LNCAP (cell line): ENCODE measurements at regions not wholly inside any gene's neighbourhood (a gene's known extent, or its start where the extent isn't known, plus 50 kb on each side); places are given as distances from the start of the nearest gene placed in this dataset.

Experiments
- CTCF ChIP-seq: fragments of 450-650 bp; IDR thresholded peaks from 2 replicates; pipeline ENCODE4 v1.5.1; 2017; ENCODE audit warnings: mild to moderate bottlenecking

DNA sequence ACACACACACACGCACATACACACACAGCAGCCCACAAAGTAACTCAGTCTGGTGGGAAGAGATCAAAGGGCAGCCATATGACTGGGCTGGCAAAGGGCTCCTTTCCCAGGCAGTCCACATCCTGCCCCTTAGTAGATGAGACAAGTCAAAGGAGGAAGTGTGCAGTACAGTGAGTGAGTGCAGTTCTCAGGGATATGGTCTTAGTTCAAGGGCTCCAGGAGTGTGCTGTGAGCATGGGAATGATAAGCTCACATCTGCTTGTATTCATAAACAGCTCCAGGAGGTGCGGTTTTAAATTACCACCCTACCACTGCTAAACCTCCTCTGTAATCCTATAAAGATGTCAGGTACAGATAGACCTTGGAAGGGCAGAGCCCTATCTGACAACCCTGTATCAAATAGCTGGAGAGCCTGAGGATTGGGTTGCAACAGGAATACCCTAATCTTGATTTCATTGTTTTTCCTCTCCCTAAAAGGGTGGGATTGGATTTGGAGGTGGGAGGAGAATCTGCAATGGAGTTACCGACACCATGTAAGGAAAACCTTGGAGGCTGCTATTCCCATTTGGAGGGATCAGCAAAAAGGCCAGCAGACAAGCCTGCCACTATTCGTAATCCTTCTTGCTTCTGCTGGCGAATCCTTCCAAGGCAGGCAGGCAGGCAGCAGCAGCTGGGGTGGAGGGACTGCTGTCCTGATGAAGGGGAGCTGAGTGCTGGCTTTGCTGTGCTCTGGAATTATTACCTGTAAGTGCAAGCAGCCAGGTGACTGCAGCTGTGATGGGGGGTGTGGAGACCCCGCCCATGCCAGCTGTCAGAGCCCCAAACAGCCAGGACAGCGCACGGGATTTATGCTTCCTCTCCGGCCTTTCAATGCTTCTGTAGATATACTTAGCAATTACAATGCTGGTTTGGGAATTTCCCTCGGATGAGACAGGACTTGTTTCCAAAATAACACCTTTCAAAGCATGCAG lies 342.7 kb downstream of the PRL start:
- TF ChIP-seq CTCF: no peak

- TF ChIP-seq CTCF: no peak
Observed at GRCh38 chr6:21955053-21955595, 341.7 kb downstream of the PRL start.

- TF ChIP-seq CTCF: no peak
Observed at GRCh38 chr6:21955951-21956350, 340.9 kb downstream of the PRL start.

GRCh38 chr6:21958428-21958827 lies 338.4 kb downstream of the PRL start:
- no peak for TF ChIP-seq CTCF

- TF ChIP-seq CTCF: no peak
Observed at GRCh38 chr6:21961226-21961625, 335.6 kb downstream of the PRL start.

- no peak for TF ChIP-seq CTCF
Observed at GRCh38 chr6:21965016-21965415, 331.8 kb downstream of the PRL start.

DNA sequence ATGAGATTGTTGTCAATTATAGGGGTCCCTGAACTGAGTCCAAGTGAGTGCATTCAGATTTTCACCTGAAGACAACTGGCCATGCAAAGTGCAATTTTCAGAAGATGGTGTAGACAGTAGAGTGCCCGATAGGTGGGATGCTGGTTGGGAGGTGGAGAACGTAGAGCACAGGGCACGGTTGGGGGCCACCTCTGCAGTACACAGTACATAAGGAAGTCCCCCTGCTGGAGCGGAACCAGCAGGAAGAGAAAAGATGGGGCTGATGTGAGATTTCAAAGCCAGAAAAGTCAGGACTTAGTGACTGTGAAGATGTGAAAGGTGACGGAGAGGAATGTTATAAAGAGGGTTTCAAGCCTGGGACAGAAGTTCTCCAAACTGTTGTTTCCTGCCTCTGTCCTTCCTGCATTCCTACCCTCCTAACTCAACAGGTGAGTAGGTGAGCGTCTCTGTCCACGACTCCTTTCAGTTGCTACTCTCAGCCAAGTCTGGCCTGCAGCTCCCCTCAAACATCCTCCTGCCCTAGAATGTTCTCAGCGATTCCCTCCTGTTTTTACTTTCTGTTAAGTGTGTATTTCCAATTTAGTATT lies 330.8 kb downstream of the PRL start:
- no peak for TF ChIP-seq CTCF
